Bronchial epithelial cell (primary cell): ENCODE measurements at regions not wholly inside any gene's neighbourhood (a gene's known extent, or its start where the extent isn't known, plus 50 kb on each side); places are given as distances from the start of the nearest gene placed in this dataset.

ENCODE experiments used
- DNase-seq: peaks from one replicate; pipeline ENCODE4 v3.0.0-alpha.2; 2010; ENCODE audit warnings: low read depth
- FAIRE-seq: peaks from 2 replicates; lab custom pipeline; 2011; peaks lifted over from hg19 to GRCh38; lab: Jason Lieb, UNC
- H3K27me3 ChIP-seq: 2 replicates; pipeline ENCODE4 v1.5.1; 2011; ENCODE audit warnings: low read length; ENCODE audit not compliant: control insufficient read depth, insufficient read depth
- H3K36me3 ChIP-seq: 2 replicates; pipeline ENCODE4 v1.5.1; 2011; ENCODE audit warnings: low read length; ENCODE audit not compliant: control insufficient read depth, insufficient read depth
- H3K4me3 ChIP-seq: 2 replicates; pipeline ENCODE4 v1.5.1; 2011; ENCODE audit warnings: mild to moderate bottlenecking, low read depth, low read length, control low read depth
- CTCF ChIP-seq: IDR thresholded peaks from 2 replicates; pipeline ENCODE4 v1.5.1; 2011; ENCODE audit warnings: mild to moderate bottlenecking, moderate library complexity, low read length, control low read depth, inconsistent platforms; ENCODE audit not compliant: insufficient read depth, severe bottlenecking

GRCh38 chr17:72536788-72537187, 416.0 kb downstream of the SOX9 start:
- Histone ChIP-seq H3K4me3 (no peak overlapping the region), H3K27me3 (no peaks in the 10 kb centered on the region), H3K36me3 (peaks cover 8% of the 10 kb centered on the region)
- FAIRE-seq (no peak), DNase-seq (no peak)
- TF ChIP-seq CTCF, result no peak

- Histone ChIP-seq H3K4me3 (no peak overlapping the region), H3K36me3 (peaks cover 8% of the 10 kb centered on the region), H3K27me3 (no peaks in the 10 kb centered on the region)
- FAIRE-seq (no peak), DNase-seq (no peak)
- no peak for TF ChIP-seq CTCF
Observed at GRCh38 chr17:72538443-72538842, 417.6 kb downstream of the SOX9 start.

GRCh38 chr17:72538901-72539352, 418.1 kb downstream of the SOX9 start:
- H3K27me3 ChIP-seq, result no peaks in the 10 kb centered on the region
- H3K36me3 ChIP-seq, result peaks cover 8% of the 10 kb centered on the region
- DNase-seq (no peak), FAIRE-seq (no peak)
- TF ChIP-seq CTCF, result no peak
- H3K4me3 ChIP-seq, result no peak overlapping the region

- Histone ChIP-seq H3K36me3 (peaks cover 3% of the 10 kb centered on the region), H3K4me3 (no peak overlapping the region), H3K27me3 (no peaks in the 10 kb centered on the region)
- FAIRE-seq, result no peak
- no peak for DNase-seq
- peak; percentile 85 for TF ChIP-seq CTCF
Observed at GRCh38 chr17:72539981-72540897, 419.4 kb downstream of the SOX9 start.

- no peak for TF ChIP-seq CTCF
- Histone ChIP-seq H3K27me3 (no peaks in the 10 kb centered on the region), H3K4me3 (no peak overlapping the region), H3K36me3 (no peaks in the 10 kb centered on the region)
- DNase-seq (no peak), FAIRE-seq (no peak)
Observed at GRCh38 chr17:72542317-72542716, 421.5 kb downstream of the SOX9 start.

- Histone ChIP-seq H3K27me3 (no peaks in the 10 kb centered on the region), H3K36me3 (peaks cover 2% of the 10 kb centered on the region), H3K4me3 (no peak overlapping the region)
- TF ChIP-seq CTCF, result no peak
- FAIRE-seq (no peak), DNase-seq (no peak)
Observed at GRCh38 chr17:72545766-72546165, 424.9 kb downstream of the SOX9 start.
